Tibial nerve (tissue), 4 donors: ENCODE measurements at regions not wholly inside any gene's neighbourhood (a gene's known extent, or its start where the extent isn't known, plus 50 kb on each side); places are given as distances from the start of the nearest gene placed in this dataset.

Experiments
- CTCF ChIP-seq, 5 experiments: fragments of 200-600 bp in 3 of 5; fragments of 450-650 bp in 2 of 5; sonication (generic) in 3 of 5; IDR thresholded peaks; one replicate each; pipeline ENCODE4 v1.5.1; 2016 to 2019; ENCODE audit warnings: antibody characterized with exemption in 5 of 5, mild to moderate bottlenecking in 3 of 5, moderate library complexity in 2 of 5
- EP300 ChIP-seq, 2 donors: sonication (generic); formaldehyde crosslinking; IDR thresholded peaks; one replicate each; pipeline ENCODE4 v1.6.1; 2017; ENCODE audit warnings: antibody characterized with exemption in 2 of 2, mild to moderate bottlenecking in 1 of 2

GRCh38 chr12:54759751-54760150 is 94.6 kb upstream of the MUCL1 start:
- TF ChIP-seq CTCF (IDR thresholded peaks at IDR 0.05) (no peak), EP300 (IDR thresholded peaks at IDR 0.05) (no peak)
